ENCODE measurements at regions not wholly inside any gene's neighbourhood (a gene's known extent, or its start where the extent isn't known, plus 50 kb on each side); places are given as distances from the start of the nearest gene placed in this dataset.

DNA sequence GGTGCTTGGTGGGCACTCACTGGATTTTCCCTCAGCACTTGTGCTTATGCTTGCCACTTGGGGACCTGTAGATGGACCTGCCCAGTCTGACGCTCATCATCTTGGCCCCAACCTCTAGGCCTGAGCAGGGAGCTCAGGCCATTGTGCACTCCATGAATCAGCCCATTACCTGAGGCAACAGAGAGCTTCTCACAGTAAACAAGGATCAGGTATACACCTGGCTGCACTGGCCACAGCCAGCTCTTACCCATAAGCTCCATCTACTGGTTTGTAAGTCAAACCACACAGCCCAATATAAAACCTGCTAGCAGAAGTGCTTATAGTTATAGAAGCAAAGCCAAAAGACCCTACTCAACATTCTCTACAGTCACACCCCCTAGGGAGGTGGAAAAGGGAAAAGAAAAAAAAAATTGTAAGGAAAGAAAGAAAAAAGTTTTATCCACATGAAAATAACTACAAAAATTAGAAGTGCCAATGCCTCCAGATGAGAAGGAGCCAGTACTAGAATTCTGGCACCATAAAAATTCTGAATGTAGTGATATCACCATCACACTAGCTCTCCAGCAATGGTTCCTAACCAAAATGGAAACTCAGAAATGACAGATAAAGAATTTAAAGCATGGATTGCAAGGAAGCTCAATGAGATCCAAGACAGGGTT is 87.8 kb upstream of the CDH5 start:
- Histone ChIP-seq H3K9me3 (no peaks in the 10 kb centered on the region), H3K4me3 (no peak overlapping the region), H3K4me1 (ENCODE audit: low read depth) (no peaks in the 10 kb centered on the region), H3K36me3 (ENCODE audit: low read depth) (no peaks in the 10 kb centered on the region)
- TF ChIP-seq, protein P1, sequence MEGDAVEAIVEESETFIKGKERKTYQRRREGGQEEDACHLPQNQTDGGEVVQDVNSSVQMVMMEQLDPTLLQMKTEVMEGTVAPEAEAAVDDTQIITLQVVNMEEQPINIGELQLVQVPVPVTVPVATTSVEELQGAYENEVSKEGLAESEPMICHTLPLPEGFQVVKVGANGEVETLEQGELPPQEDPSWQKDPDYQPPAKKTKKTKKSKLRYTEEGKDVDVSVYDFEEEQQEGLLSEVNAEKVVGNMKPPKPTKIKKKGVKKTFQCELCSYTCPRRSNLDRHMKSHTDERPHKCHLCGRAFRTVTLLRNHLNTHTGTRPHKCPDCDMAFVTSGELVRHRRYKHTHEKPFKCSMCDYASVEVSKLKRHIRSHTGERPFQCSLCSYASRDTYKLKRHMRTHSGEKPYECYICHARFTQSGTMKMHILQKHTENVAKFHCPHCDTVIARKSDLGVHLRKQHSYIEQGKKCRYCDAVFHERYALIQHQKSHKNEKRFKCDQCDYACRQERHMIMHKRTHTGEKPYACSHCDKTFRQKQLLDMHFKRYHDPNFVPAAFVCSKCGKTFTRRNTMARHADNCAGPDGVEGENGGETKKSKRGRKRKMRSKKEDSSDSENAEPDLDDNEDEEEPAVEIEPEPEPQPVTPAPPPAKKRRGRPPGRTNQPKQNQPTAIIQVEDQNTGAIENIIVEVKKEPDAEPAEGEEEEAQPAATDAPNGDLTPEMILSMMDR (IDR thresholded peaks at IDR 0.05): no peak
- DNase-seq (no peak), ATAC-seq (peak; percentile 58)
- intact Hi-C loops (cut with DNase I, micrococcal nuclease): no loop called here

DNA sequence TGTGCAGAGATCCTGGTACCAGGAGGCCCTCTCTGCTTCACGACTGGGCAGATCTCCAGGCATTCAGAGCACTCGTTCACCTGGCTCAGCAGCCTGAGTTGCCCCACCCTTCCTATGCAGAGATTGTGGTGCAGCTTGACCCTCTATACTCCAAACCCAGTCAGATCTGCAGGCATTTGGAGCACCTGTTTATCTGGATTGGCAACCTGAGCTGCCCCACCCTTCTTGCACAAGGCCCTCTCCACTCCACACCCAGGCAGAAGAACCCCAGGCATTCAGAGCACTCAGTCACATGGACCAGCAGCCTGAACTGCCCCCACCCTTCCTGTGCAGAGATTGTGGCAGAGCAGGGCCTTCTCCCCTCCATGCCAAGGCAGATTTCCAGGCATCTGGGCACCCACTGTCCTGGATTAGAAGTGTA is 88.4 kb upstream of the CDH5 start:
- ATAC-seq (peak; percentile 77), DNase-seq (peak in 1 of 3 donors; percentile 40)
- H3K9me3 ChIP-seq: no peaks in the 10 kb centered on the region
- H3K4me3 ChIP-seq: no peak overlapping the region
- no peaks in the 10 kb centered on the region for H3K4me1 ChIP-seq (ENCODE audit: low read depth)
- no peaks in the 10 kb centered on the region for H3K36me3 ChIP-seq (ENCODE audit: low read depth)
- TF ChIP-seq, protein P1 (IDR thresholded peaks at IDR 0.05): no peak
- intact Hi-C loops (cut with DNase I, micrococcal nuclease): no loop called here

DNA sequence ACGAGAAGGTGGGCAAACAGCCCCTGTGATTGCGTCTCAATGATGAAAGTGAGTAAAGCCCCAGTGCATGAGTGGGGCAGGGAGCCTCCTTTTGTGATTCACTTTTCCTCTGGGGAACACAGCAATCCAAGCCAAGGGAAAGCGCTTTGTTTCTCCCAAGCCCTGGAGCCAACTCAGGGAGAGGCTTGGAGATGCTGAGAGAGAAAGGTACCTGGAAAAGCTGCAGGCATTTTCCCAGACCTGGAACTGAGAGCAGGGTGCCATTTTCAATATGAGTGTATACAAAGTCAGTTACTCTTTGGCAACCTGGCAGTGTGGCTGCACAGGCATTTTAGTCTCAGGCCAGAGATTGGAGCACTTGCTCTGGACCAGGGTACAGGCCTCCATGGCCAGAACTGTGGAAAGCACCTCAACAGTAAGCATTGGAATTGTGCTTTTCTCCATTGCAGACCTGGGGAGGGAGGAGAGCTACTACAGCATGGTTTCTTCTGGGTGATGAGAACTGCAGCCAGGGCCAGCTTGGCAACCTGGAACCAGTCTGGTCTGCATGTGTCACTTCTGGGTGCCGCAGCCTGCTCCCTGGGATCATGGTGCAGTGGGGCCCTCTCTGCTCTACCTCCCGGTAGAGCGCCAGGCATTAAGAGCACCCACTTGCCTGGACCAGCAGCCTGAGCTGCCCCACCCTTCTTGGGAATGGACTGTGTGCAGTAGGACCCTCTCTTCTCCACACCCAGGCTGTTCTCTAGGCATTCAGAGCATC is 89.0 kb upstream of the CDH5 start:
- no peak for DNase-seq
- intact Hi-C loops (cut with DNase I, micrococcal nuclease): no loop called here
- Histone ChIP-seq H3K36me3 (ENCODE audit: low read depth) (no peaks in the 10 kb centered on the region), H3K4me3 (no peak overlapping the region), H3K4me1 (ENCODE audit: low read depth) (no peaks in the 10 kb centered on the region), H3K9me3 (no peaks in the 10 kb centered on the region)
- TF ChIP-seq, protein P1 (IDR thresholded peaks at IDR 0.05): no peak
- no peak for ATAC-seq

DNA sequence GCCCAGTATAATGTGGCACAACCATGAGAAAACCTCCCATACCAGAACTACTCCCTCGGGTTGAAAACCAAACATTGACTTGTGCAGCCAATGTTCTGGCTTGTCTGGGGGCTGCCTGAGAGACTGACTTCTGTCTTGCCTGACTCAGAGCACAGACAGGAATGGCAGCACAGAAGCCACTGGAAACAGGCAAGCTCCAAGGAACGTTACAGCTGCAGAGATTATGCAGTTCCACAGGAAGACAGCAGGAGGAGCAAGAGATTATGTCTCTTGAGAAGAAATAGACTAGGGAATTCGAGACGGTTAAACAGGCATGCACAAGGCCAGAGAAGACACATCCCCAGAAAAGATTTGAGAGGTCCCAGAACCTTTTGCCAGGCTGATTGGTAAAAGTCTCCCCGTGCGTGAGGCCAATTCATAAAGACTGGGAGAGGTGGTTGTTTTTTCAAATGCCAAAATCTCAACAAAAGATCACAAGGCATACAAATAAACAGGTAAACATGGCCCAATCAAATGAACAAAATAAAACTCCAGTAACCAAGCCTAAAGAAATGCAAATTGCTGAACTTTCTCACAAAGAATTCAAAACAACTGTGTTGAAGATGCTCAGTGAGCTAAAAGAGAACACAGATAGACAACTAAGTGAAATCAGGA is 90.6 kb upstream of the CDH5 start:
- Histone ChIP-seq H3K4me3 (no peak overlapping the region), H3K4me1 (ENCODE audit: low read depth) (no peaks in the 10 kb centered on the region), H3K9me3 (no peaks in the 10 kb centered on the region), H3K36me3 (ENCODE audit: low read depth) (no peaks in the 10 kb centered on the region)
- TF ChIP-seq, protein P1 (IDR thresholded peaks at IDR 0.05): peak; percentile 52
- intact Hi-C loops (cut with DNase I, micrococcal nuclease): no loop called here
- DNase-seq (peak in 1 of 3 donors; percentile 84), ATAC-seq (peak; percentile 58)

DNA sequence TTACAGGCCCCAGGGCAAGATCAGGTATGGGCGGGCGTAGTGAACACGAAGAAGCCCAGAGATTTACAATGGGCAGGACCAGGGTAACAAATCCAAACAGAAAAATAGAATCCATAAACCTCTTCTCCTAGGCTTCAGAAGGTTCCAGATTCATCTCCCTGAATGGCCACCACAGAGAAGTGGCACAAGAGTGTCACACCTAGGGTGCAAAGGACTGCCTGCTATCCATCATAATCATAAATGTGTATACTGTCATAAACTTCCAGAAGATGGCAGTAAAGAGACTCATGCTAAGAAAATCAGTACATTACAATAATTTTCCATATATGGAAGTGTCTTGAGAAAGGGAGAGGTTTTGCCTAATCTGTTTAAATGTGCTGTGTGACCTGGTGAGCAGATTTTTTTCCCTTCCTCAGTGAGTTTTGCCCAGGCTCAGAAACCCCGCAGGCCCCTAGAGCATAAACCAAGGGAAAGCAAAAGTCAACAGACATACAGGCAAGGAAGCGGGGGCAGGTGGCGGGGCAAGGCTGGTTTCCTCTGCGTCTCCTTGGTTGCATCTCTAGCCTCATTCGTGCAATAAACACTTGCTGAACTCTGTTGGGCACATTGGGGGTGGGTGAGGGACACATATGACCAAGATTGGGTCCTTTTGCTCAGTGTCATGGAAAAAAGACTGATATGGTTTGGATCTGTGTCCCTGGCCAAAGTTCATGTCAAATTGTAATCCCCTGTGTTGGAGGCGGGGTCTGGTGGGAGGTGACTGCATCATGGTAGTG is 92.0 kb upstream of the CDH5 start:
- DNase-seq (no peak), ATAC-seq (peak; percentile 54)
- intact Hi-C loops (cut with DNase I, micrococcal nuclease): no loop called here
- TF ChIP-seq, protein P1 (IDR thresholded peaks at IDR 0.05): no peak
- Histone ChIP-seq H3K9me3 (no peaks in the 10 kb centered on the region), H3K4me3 (no peak overlapping the region), H3K36me3 (ENCODE audit: low read depth) (no peaks in the 10 kb centered on the region), H3K4me1 (ENCODE audit: low read depth) (no peaks in the 10 kb centered on the region)
